Spleen (tissue), 11 donors: ENCODE measurements at regions not wholly inside any gene's neighbourhood (a gene's known extent, or its start where the extent isn't known, plus 50 kb on each side); places are given as distances from the start of the nearest gene placed in this dataset.

ENCODE experiments used
- DNase-seq: peaks from one replicate; pipeline ENCODE4 v3.0.0-alpha.2; 2020
- H3K27ac ChIP-seq, 8 donors: fragments of 200-600 bp; sonication (generic) in 7 of 8; 1 replicate in 4 of 8; 2 replicates in 4 of 8; pipeline versions ENCODE4 v1.5.0 to v1.8.0; 2016 to 2021; ENCODE audit warnings: inconsistent platforms in 4 of 8, mild to moderate bottlenecking in 4 of 8, moderate library complexity in 1 of 8
- H3K27me3 ChIP-seq, 7 donors: fragments of 200-600 bp; sonication (generic) in 6 of 7; replicated peaks in 1 of 7; 1 replicate in 4 of 7; 2 replicates in 3 of 7; pipeline versions ENCODE4 v1.5.0 to v1.8.0; 2016 to 2021; ENCODE audit warnings: inconsistent platforms in 3 of 7, mild to moderate bottlenecking in 1 of 7
- H3K36me3 ChIP-seq, 6 donors: fragments of 200-600 bp; sonication (generic) in 5 of 6; 1 replicate in 4 of 6; 2 replicates in 2 of 6; pipeline versions ENCODE4 v1.5.0 to v1.8.0; 2016 to 2021; ENCODE audit warnings: inconsistent platforms in 2 of 6
- H3K4me1 ChIP-seq, 6 donors: fragments of 200-600 bp; sonication (generic) in 5 of 6; 1 replicate in 3 of 6; 2 replicates in 3 of 6; pipeline versions ENCODE4 v1.5.0 to v1.8.0; 2016 to 2021; ENCODE audit warnings: inconsistent platforms in 3 of 6
- H3K4me3 ChIP-seq, 8 donors: fragments of 200-600 bp; sonication (generic) in 7 of 8; 1 replicate in 4 of 8; 2 replicates in 4 of 8; pipeline versions ENCODE4 v1.5.0 to v1.8.0; 2016 to 2021; ENCODE audit warnings: inconsistent platforms in 4 of 8, mild to moderate bottlenecking in 4 of 8, moderate library complexity in 2 of 8
- H3K9me3 ChIP-seq, 8 donors: fragments of 200-600 bp; sonication (generic) in 7 of 8; 1 replicate in 4 of 8; 2 replicates in 4 of 8; pipeline versions ENCODE4 v1.5.0 to v1.8.0; 2016 to 2021; ENCODE audit warnings: inconsistent platforms in 4 of 8
- POLR2A ChIP-seq, 3 donors: fragments of 450-650 bp; IDR thresholded peaks; one replicate each; pipeline ENCODE4 v1.5.1; 2017; ENCODE audit warnings: antibody characterized with exemption in 3 of 3, mild to moderate bottlenecking in 1 of 3
- POLR2AphosphoS5 ChIP-seq, 3 donors: sonication (generic); formaldehyde crosslinking; IDR thresholded peaks; one replicate each; pipeline ENCODE4 v1.5.1; 2017; ENCODE audit warnings: antibody characterized with exemption in 3 of 3
- WGBS, 5 donors: extraction: QIAGEN DNeasy Blood & Tissue Kit in 3 of 5; methylation state at CpG; one replicate each; pipeline versions ENCODE4 v1.1.5 to v1.1.7; 2013 to 2018; 5-methylcytosine and 5-hydroxymethylcytosine counted together
- intact Hi-C: fragments of 100-400 bp; cut with DNase I; formaldehyde crosslinking; loops from one replicate; pipeline ENCODE4 v1.15.0; 2023; ENCODE audit warnings: low total_unique reads
- TF ChIP-seq, protein P1 (sequence below), 11 experiments: fragments of 200-600 bp in 7 of 11; fragments of 450-650 bp in 4 of 11; sonication (generic) in 4 of 11; IDR thresholded peaks in 8 of 11; conservative IDR thresholded peaks in 3 of 11; 1 replicate in 7 of 11; 2 replicates in 4 of 11; pipeline versions ENCODE4 v1.4.0 to v1.8.0; 2016 to 2021; ENCODE audit warnings: antibody characterized with exemption in 11 of 11, inconsistent platforms in 4 of 11, mild to moderate bottlenecking in 1 of 11
- donor health status: healthy with polysubstance abuse.
- donor health status: DM: no; HTN: no; CAD: no; lungs with moderate emphysema.
- donor health status: DM: no; HTN: no; CAD: no.
- donor health status: Bipolar disorder and iron deficiency.
- donor health status: healthy.
- donor health status: DM: no; HTN: no; CAD: no.
- donor health status: DM: yes; HTN: yes; CAD: no.

DNA sequence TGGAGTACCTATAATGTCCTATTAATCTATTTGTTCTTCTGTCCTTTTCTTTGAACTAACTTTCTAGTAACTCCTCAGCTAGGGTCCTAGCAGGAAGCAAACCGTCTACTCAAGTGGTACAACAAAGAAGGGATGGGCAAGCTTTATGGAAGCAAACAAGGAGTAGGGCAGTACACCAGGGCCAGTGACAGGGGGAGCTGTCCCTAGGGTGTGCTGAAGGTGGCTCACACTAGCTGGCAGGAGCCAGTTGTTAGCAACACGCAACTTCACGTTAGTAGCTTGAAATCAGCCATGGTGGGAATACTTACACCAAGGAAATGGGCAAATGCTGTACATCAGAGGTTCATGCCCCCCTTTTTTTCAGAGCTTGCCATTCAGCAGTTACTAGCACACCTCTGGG is 74.0 kb upstream of the EYA2 start:
- intact Hi-C loops = no loop called here
- H3K27me3 ChIP-seq = peaks cover 0 to 59% (median 5%) of the 10 kb centered on the region in 7 donors
- 40 to 76% (median 66%) methylated on average over 3 of the region's 3 CpGs for WGBS, 5 donors
- no peak for TF ChIP-seq POLR2A (IDR thresholded peaks at IDR 0.05)
- TF ChIP-seq, protein P1, sequence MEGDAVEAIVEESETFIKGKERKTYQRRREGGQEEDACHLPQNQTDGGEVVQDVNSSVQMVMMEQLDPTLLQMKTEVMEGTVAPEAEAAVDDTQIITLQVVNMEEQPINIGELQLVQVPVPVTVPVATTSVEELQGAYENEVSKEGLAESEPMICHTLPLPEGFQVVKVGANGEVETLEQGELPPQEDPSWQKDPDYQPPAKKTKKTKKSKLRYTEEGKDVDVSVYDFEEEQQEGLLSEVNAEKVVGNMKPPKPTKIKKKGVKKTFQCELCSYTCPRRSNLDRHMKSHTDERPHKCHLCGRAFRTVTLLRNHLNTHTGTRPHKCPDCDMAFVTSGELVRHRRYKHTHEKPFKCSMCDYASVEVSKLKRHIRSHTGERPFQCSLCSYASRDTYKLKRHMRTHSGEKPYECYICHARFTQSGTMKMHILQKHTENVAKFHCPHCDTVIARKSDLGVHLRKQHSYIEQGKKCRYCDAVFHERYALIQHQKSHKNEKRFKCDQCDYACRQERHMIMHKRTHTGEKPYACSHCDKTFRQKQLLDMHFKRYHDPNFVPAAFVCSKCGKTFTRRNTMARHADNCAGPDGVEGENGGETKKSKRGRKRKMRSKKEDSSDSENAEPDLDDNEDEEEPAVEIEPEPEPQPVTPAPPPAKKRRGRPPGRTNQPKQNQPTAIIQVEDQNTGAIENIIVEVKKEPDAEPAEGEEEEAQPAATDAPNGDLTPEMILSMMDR (IDR thresholded peaks at IDR 0.05 in 8 of 11, conservative IDR thresholded peaks at IDR 0.05 in 3 of 11) = no peak
- no peak for TF ChIP-seq POLR2AphosphoS5 (IDR thresholded peaks at IDR 0.05)
- no peak overlapping the region for H3K4me3 ChIP-seq
- no peaks in the 10 kb centered on the region for H3K36me3 ChIP-seq
- DNase-seq = no peak
- no peak overlapping the region for H3K27ac ChIP-seq
- H3K9me3 ChIP-seq = peaks cover 0 to 10% (median 7%) of the 10 kb centered on the region in 8 donors
- no peaks in the 10 kb centered on the region for H3K4me1 ChIP-seq

DNA sequence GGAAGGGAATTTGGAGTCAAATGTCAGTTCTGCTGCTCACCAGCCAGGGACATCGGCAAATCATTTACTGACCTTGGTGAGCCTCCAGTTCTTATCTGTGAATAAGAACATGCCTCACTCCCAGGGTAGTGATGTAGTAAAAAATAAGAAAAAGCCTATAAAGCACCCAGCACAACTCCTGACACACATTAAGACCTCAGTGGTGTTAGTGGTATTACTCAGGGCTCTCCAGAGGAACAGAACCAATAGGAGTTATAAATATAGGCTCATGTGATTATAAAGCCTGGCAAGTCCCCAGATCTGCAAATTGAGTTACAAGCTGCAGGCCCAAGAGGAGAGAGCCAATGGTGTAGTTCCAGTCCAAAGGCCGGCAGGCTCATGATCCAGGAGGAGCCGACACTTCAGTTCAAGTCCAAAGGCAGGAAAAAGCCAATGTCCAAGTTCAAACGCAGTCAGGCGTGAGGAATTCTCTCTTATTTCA is 71.3 kb upstream of the EYA2 start:
- Histone ChIP-seq H3K27me3 (peaks cover 0 to 52% (median 0%) of the 10 kb centered on the region in 7 donors), H3K36me3 (no peaks in the 10 kb centered on the region), H3K9me3 (peaks cover 0 to 10% (median 7%) of the 10 kb centered on the region in 8 donors), H3K4me3 (no peak overlapping the region), H3K27ac (no peak overlapping the region), H3K4me1 (no peaks in the 10 kb centered on the region)
- DNase-seq = no peak
- TF ChIP-seq POLR2AphosphoS5 (IDR thresholded peaks at IDR 0.05) = no peak
- no peak for TF ChIP-seq POLR2A (IDR thresholded peaks at IDR 0.05)
- TF ChIP-seq, protein P1 (IDR thresholded peaks at IDR 0.05 in 8 of 11, conservative IDR thresholded peaks at IDR 0.05 in 3 of 11) = no peak
- intact Hi-C loops = no loop called here
- 85 to 100% (median 92%) methylated on average over 5 of the region's 5 CpGs for WGBS, 5 donors

DNA sequence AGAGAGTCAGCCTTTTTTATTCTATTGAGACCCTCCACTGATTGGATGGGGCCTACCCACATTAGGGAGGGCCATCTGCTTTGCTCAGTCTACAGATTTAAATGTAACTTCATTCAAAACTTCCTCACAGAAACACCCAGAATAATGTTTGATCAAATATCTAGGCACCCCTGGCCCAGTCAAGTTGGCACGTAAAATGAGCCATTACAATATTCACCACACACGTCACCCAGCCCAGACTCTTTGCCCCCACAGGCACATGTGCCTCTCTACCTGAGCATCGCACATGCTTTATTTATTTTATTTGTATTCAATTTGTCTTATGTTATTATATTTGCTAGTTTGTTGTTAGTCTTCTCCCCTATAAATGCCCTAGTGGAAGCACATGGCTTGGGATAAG is 70.9 kb upstream of the EYA2 start:
- TF ChIP-seq, protein P1 (IDR thresholded peaks at IDR 0.05 in 8 of 11, conservative IDR thresholded peaks at IDR 0.05 in 3 of 11) = no peak
- TF ChIP-seq POLR2A (IDR thresholded peaks at IDR 0.05) (no peak), POLR2AphosphoS5 (IDR thresholded peaks at IDR 0.05) (no peak)
- 65 to 98% (median 96%) methylated on average over 3 of the region's 3 CpGs for WGBS, 5 donors
- intact Hi-C loops = no loop called here
- DNase-seq = no peak
- H3K4me3 ChIP-seq = no peak overlapping the region
- H3K27ac ChIP-seq = no peak overlapping the region
- peaks cover 0 to 48% (median 0%) of the 10 kb centered on the region in 7 donors for H3K27me3 ChIP-seq
- no peaks in the 10 kb centered on the region for H3K4me1 ChIP-seq
- peaks cover 0 to 10% (median 7%) of the 10 kb centered on the region in 8 donors for H3K9me3 ChIP-seq
- H3K36me3 ChIP-seq = no peaks in the 10 kb centered on the region

DNA sequence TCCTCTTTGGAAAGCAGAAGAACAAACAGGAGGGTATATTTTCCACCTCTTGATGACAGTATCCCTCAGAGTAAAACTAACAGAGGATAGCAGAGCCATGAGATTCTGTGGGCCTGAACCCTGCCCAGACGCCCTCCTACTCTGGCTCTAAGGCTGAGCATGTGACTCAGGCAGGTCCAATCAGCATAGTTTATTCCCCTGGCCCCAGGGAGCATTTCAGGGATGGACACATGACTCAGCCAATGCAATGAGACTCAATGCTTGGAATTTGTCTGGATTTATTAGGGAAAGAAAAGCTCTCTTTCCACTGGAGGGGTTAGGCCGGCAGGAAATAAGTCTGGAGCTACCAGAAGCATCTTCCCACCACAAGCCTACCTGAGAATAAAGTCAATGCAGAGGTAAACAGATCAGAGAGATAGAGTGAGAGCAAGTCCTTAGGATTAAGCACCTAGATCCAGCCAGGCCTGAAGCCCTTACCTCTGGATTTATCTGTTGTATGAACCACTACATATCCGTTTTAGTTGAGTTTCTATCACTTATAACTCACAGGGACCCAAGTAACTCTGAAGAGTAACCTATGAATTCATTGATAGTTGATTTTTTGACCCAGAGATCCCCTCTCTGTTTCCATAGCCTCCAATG is 68.2 kb upstream of the EYA2 start:
- Histone ChIP-seq H3K36me3 (no peaks in the 10 kb centered on the region), H3K4me3 (no peak overlapping the region), H3K27me3 (peaks cover 0 to 45% (median 0%) of the 10 kb centered on the region in 7 donors), H3K4me1 (no peaks in the 10 kb centered on the region), H3K27ac (no peak overlapping the region), H3K9me3 (peaks cover 0 to 10% (median 7%) of the 10 kb centered on the region in 8 donors)
- intact Hi-C loops = no loop called here
- TF ChIP-seq POLR2A (IDR thresholded peaks at IDR 0.05) (no peak), POLR2AphosphoS5 (IDR thresholded peaks at IDR 0.05) (no peak)
- TF ChIP-seq, protein P1 (IDR thresholded peaks at IDR 0.05 in 8 of 11, conservative IDR thresholded peaks at IDR 0.05 in 3 of 11) = no peak
- 53 to 75% (median 61%) methylated on average over 3 of the region's 3 CpGs for WGBS, 5 donors
- DNase-seq = no peak
